ENCODE measurements at regions not wholly inside any gene's neighbourhood (a gene's known extent, or its start where the extent isn't known, plus 50 kb on each side); places are given as distances from the start of the nearest gene placed in this dataset.

DNA sequence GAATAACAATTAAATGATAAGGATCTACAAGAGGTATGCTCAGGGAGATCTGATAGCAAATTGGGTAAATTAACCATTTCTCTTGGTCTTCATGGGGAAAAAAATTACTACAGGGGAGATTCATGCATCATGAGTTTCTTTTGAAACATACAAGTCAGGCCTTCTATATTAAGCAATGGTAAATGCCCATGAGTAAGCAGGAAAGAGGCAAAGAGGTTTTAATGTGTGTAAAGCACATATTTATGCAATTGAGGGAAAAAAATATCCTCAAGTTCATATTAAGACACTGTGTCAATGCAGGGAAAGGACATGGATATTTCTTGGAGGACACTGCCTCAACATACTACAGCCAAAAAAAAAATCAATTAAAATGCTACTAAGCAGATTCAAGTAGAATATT lies 73.4 kb upstream of the NR4A3 start:
- Histone ChIP-seq H3K9me3 (ENCODE audit: control insufficient read depth, low read depth, low read length) (no peaks in the 10 kb centered on the region), H3K36me3 (ENCODE audit: control insufficient read depth, low read depth, low read length) (no peaks in the 10 kb centered on the region), H3K27ac (ENCODE audit: low read length) (no peak overlapping the region), H3K4me3 (ENCODE audit: low read length) (no peak overlapping the region), H3K27me3 (ENCODE audit: control insufficient read depth, insufficient read depth, low read length) (no peaks in the 10 kb centered on the region), H3K4me1 (ENCODE audit: control insufficient read depth, low read depth, low read length) (peaks cover 11% of the 10 kb centered on the region), H3K9ac (ENCODE audit: low read length) (no peak overlapping the region)

- H3K27ac ChIP-seq (ENCODE audit: low read length): no peak overlapping the region
- no peak overlapping the region for H3K9ac ChIP-seq (ENCODE audit: low read length)
- H3K9me3 ChIP-seq (ENCODE audit: control insufficient read depth, low read depth, low read length): no peaks in the 10 kb centered on the region
- no peak overlapping the region for H3K4me3 ChIP-seq (ENCODE audit: low read length)
- H3K36me3 ChIP-seq (ENCODE audit: control insufficient read depth, low read depth, low read length): no peaks in the 10 kb centered on the region
- no peaks in the 10 kb centered on the region for H3K27me3 ChIP-seq (ENCODE audit: control insufficient read depth, insufficient read depth, low read length)
- H3K4me1 ChIP-seq (ENCODE audit: control insufficient read depth, low read depth, low read length): peaks cover 11% of the 10 kb centered on the region
These were observed 73.0 kb upstream of the NR4A3 start for GRCh38 chr9:99748676-99749075.

- H3K9ac ChIP-seq (ENCODE audit: low read length): no peak overlapping the region
These were observed 72.0 kb upstream of the NR4A3 start for GRCh38 chr9:99749641-99750040.

DNA sequence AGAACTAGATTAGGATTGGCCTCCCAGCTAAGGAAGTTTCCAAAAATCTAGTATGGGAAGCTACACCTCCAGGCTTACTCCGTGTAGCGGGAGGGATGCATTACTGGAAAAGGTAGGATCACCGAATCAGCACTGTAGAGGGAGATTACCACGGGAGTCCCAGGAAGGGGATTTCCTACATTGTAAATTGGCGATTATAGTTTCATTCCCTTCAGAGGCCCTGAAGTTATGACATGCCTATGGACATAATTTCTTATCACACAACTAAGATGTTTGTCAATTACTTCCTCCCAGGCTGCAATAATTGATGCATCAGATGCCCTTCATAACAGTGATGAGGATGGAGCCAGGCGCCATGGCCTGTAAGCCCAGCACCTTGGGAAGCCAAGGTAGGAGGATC lies 71.2 kb upstream of the NR4A3 start:
- Histone ChIP-seq H3K4me1 (ENCODE audit: control insufficient read depth, low read depth, low read length) (peaks cover 6% of the 10 kb centered on the region), H3K27ac (ENCODE audit: low read length) (no peak overlapping the region), H3K4me3 (ENCODE audit: low read length) (no peak overlapping the region), H3K36me3 (ENCODE audit: control insufficient read depth, low read depth, low read length) (no peaks in the 10 kb centered on the region), H3K9me3 (ENCODE audit: control insufficient read depth, low read depth, low read length) (no peaks in the 10 kb centered on the region), H3K27me3 (ENCODE audit: control insufficient read depth, insufficient read depth, low read length) (no peaks in the 10 kb centered on the region), H3K9ac (ENCODE audit: low read length) (no peak overlapping the region)

More at GRCh38 chr9:99749641-99750040, 72.0 kb upstream of the NR4A3 start:
- Histone ChIP-seq H3K36me3 (ENCODE audit: control insufficient read depth, low read depth, low read length) (no peaks in the 10 kb centered on the region), H3K27me3 (ENCODE audit: control insufficient read depth, insufficient read depth, low read length) (no peaks in the 10 kb centered on the region), H3K4me3 (ENCODE audit: low read length) (no peak overlapping the region), H3K9me3 (ENCODE audit: control insufficient read depth, low read depth, low read length) (no peaks in the 10 kb centered on the region), H3K27ac (ENCODE audit: low read length) (no peak overlapping the region), H3K4me1 (ENCODE audit: control insufficient read depth, low read depth, low read length) (peaks cover 11% of the 10 kb centered on the region)

- no peaks in the 10 kb centered on the region for H3K36me3 ChIP-seq (ENCODE audit: control insufficient read depth, low read depth, low read length)
- no peaks in the 10 kb centered on the region for H3K27me3 ChIP-seq (ENCODE audit: control insufficient read depth, insufficient read depth, low read length)
- H3K9ac ChIP-seq (ENCODE audit: low read length): no peak overlapping the region
- H3K4me1 ChIP-seq (ENCODE audit: control insufficient read depth, low read depth, low read length): no peaks in the 10 kb centered on the region
- no peak overlapping the region for H3K4me3 ChIP-seq (ENCODE audit: low read length)
- no peaks in the 10 kb centered on the region for H3K9me3 ChIP-seq (ENCODE audit: control insufficient read depth, low read depth, low read length)
- no peak overlapping the region for H3K27ac ChIP-seq (ENCODE audit: low read length)
These were observed 69.1 kb upstream of the NR4A3 start for GRCh38 chr9:99752417-99753109.

GRCh38 chr9:99753436-99753835 lies 68.2 kb upstream of the NR4A3 start:
- H3K4me3 ChIP-seq (ENCODE audit: low read length): no peak overlapping the region
- no peak overlapping the region for H3K9ac ChIP-seq (ENCODE audit: low read length)
- H3K4me1 ChIP-seq (ENCODE audit: control insufficient read depth, low read depth, low read length): no peaks in the 10 kb centered on the region
- H3K36me3 ChIP-seq (ENCODE audit: control insufficient read depth, low read depth, low read length): no peaks in the 10 kb centered on the region
- no peak overlapping the region for H3K27ac ChIP-seq (ENCODE audit: low read length)
- H3K27me3 ChIP-seq (ENCODE audit: control insufficient read depth, insufficient read depth, low read length): no peaks in the 10 kb centered on the region
- H3K9me3 ChIP-seq (ENCODE audit: control insufficient read depth, low read depth, low read length): no peaks in the 10 kb centered on the region

- Histone ChIP-seq H3K4me1 (ENCODE audit: control insufficient read depth, low read depth, low read length) (no peaks in the 10 kb centered on the region), H3K9me3 (ENCODE audit: control insufficient read depth, low read depth, low read length) (no peaks in the 10 kb centered on the region), H3K36me3 (ENCODE audit: control insufficient read depth, low read depth, low read length) (no peaks in the 10 kb centered on the region)
These were observed 61.3 kb upstream of the NR4A3 start for GRCh38 chr9:99760421-99760820.

DNA sequence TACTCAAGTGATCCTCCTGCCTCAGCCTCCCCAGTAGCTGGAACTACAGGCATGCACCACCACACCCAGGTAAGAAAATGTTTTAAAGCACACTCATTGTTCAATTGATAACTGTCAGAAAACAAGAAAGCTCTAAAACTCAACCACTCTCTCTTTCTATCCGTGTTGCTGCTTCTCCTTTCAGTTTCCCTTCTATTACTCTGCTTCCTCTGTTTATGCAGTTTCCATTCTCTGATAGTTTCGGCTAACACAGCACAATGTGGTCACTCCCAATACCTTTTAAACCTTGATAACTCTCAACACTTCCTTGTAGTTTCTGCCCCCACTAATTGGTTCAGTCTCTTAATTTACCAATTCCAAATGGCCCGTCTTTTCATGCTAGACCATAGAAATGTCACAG lies 59.2 kb upstream of the NR4A3 start:
- Histone ChIP-seq H3K36me3 (ENCODE audit: control insufficient read depth, low read depth, low read length) (no peaks in the 10 kb centered on the region), H3K9me3 (ENCODE audit: control insufficient read depth, low read depth, low read length) (no peaks in the 10 kb centered on the region), H3K4me1 (ENCODE audit: control insufficient read depth, low read depth, low read length) (no peaks in the 10 kb centered on the region), H3K27me3 (ENCODE audit: control insufficient read depth, insufficient read depth, low read length) (no peaks in the 10 kb centered on the region), H3K4me3 (ENCODE audit: low read length) (no peak overlapping the region), H3K27ac (ENCODE audit: low read length) (no peak overlapping the region), H3K9ac (ENCODE audit: low read length) (no peak overlapping the region)

More at GRCh38 chr9:99760421-99760820, 61.3 kb upstream of the NR4A3 start:
- Histone ChIP-seq H3K27me3 (ENCODE audit: control insufficient read depth, insufficient read depth, low read length) (no peaks in the 10 kb centered on the region), H3K27ac (ENCODE audit: low read length) (no peak overlapping the region), H3K4me3 (ENCODE audit: low read length) (no peak overlapping the region), H3K9ac (ENCODE audit: low read length) (no peak overlapping the region)

All from iPS-18a (cell line).